HFFc6 (cell line): ENCODE measurements at regions not wholly inside any gene's neighbourhood (a gene's known extent, or its start where the extent isn't known, plus 50 kb on each side); places are given as distances from the start of the nearest gene placed in this dataset.
"Not testable (repeated sequence)": the region's sequence is repeated elsewhere in the genome, so short reads cannot be mapped to it uniquely, and the experiment has no call there.

Experiments used
- DNase-seq: peaks from one replicate; pipeline ENCODE4 v3.0.0-alpha.2; 2018
- H3K27ac Mint-ChIP-seq: 2 replicates; pipeline ENCODE4 v1.8.0; 2020; ENCODE audit warnings: mild to moderate bottlenecking, mixed read lengths
- H3K27me3 Mint-ChIP-seq: 2 replicates; pipeline ENCODE4 v1.8.0; 2021; ENCODE audit warnings: mild to moderate bottlenecking, moderate library complexity, mixed read lengths; ENCODE audit not compliant: insufficient read depth
- H3K36me3 Mint-ChIP-seq: 2 replicates; pipeline ENCODE4 v1.8.0; 2021; ENCODE audit warnings: low read depth, mixed read lengths
- H3K4me1 Mint-ChIP-seq: 2 replicates; pipeline ENCODE4 v1.8.0; 2020; ENCODE audit warnings: low read depth, mixed read lengths
- H3K4me3 Mint-ChIP-seq: 2 replicates; pipeline ENCODE4 v1.8.0; 2020; ENCODE audit warnings: mild to moderate bottlenecking, moderate library complexity, mixed read lengths
- H3K9me3 Mint-ChIP-seq: 2 replicates; pipeline ENCODE4 v1.8.0; 2020; ENCODE audit warnings: mild to moderate bottlenecking, mixed read lengths
- CTCF ChIP-seq: fragments of 200-600 bp; sonication (generic); IDR thresholded peaks from 2 replicates; pipeline ENCODE4 v1.5.0; 2021; ENCODE audit warnings: antibody characterized with exemption, mild to moderate bottlenecking

GRCh38 chr1:182301026-182301436 lies 90.6 kb downstream of the GLUL start:
- H3K36me3 Mint-ChIP-seq, result no peaks in the 10 kb centered on the region
- H3K27ac Mint-ChIP-seq, result no peak overlapping the region
- peaks cover 14% of the 10 kb centered on the region for H3K27me3 Mint-ChIP-seq
- H3K9me3 Mint-ChIP-seq, result no peaks in the 10 kb centered on the region
- no peak for DNase-seq
- peaks cover 10% of the 10 kb centered on the region for H3K4me1 Mint-ChIP-seq
- no peak for TF ChIP-seq CTCF
- H3K4me3 Mint-ChIP-seq, result no peak overlapping the region

GRCh38 chr1:182299728-182300616 lies 91.6 kb downstream of the GLUL start:
- no peaks in the 10 kb centered on the region for H3K36me3 Mint-ChIP-seq
- H3K4me3 Mint-ChIP-seq, result no peak overlapping the region
- H3K27ac Mint-ChIP-seq, result no peak overlapping the region
- peaks cover 15% of the 10 kb centered on the region for H3K27me3 Mint-ChIP-seq
- DNase-seq, result no peak
- TF ChIP-seq CTCF, result no peak
- peaks cover 15% of the 10 kb centered on the region for H3K4me1 Mint-ChIP-seq
- no peaks in the 10 kb centered on the region for H3K9me3 Mint-ChIP-seq

GRCh38 chr1:182299054-182299727 lies 92.4 kb downstream of the GLUL start:
- H3K36me3 Mint-ChIP-seq, H3K27ac Mint-ChIP-seq, DNase-seq, H3K4me3 Mint-ChIP-seq, H3K9me3 Mint-ChIP-seq: not testable (repeated sequence)
- Mint-ChIP-seq H3K27me3 (peaks cover 13% of the 10 kb centered on the region), H3K4me1 (peaks cover 15% of the 10 kb centered on the region)

- DNase-seq, result no peak
- Mint-ChIP-seq H3K9me3 (no peaks in the 10 kb centered on the region), H3K4me1 (peaks cover 15% of the 10 kb centered on the region), H3K27ac (no peak overlapping the region), H3K36me3 (no peaks in the 10 kb centered on the region), H3K27me3 (peaks cover 10% of the 10 kb centered on the region), H3K4me3 (no peak overlapping the region)
- no peak for TF ChIP-seq CTCF
Observed at GRCh38 chr1:182297335-182297734, 94.3 kb downstream of the GLUL start.

- no peaks in the 10 kb centered on the region for H3K9me3 Mint-ChIP-seq
- peaks cover 6% of the 10 kb centered on the region for H3K27me3 Mint-ChIP-seq
- H3K27ac Mint-ChIP-seq, result no peak overlapping the region
- H3K4me3 Mint-ChIP-seq, result no peak overlapping the region
- no peaks in the 10 kb centered on the region for H3K36me3 Mint-ChIP-seq
- peaks cover 23% of the 10 kb centered on the region for H3K4me1 Mint-ChIP-seq
- TF ChIP-seq CTCF, result no peak
- DNase-seq, result no peak
Observed at GRCh38 chr1:182295697-182296096, 95.9 kb downstream of the GLUL start.

GRCh38 chr1:182293119-182293589 lies 98.4 kb downstream of the GLUL start:
- Mint-ChIP-seq H3K36me3 (no peaks in the 10 kb centered on the region), H3K4me3 (no peak overlapping the region), H3K27ac (no peak overlapping the region), H3K9me3 (no peaks in the 10 kb centered on the region), H3K4me1 (peaks cover 38% of the 10 kb centered on the region), H3K27me3 (peaks cover 5% of the 10 kb centered on the region)
- DNase-seq, result no peak
- no peak for TF ChIP-seq CTCF
